ENCODE measurements at regions not wholly inside any gene's neighbourhood (a gene's known extent, or its start where the extent isn't known, plus 50 kb on each side); places are given as distances from the start of the nearest gene placed in this dataset.
"Not testable (repeated sequence)": the region's sequence is repeated elsewhere in the genome, so short reads cannot be mapped to it uniquely, and the experiment has no call there.

DNA sequence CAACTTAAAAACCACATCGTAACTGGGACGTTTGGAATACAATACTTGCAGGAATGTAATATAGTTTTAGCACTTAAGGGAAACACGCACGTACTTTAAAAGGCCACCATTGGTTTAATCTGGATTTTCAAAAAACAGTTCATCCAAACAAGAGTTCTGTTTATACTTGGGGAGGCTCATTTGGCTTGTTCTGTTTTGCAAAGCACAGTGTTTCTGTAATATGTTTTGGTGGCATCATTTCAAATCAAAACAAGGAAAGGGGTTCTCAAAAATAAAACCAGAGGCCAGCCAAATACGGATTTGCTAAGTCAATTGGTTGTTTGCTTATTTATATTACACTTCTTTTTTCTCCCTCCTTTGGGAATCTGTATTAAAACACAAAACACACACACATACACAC is 656.1 kb upstream of the SOX9 start:
- no peak for DNase-seq

DNA sequence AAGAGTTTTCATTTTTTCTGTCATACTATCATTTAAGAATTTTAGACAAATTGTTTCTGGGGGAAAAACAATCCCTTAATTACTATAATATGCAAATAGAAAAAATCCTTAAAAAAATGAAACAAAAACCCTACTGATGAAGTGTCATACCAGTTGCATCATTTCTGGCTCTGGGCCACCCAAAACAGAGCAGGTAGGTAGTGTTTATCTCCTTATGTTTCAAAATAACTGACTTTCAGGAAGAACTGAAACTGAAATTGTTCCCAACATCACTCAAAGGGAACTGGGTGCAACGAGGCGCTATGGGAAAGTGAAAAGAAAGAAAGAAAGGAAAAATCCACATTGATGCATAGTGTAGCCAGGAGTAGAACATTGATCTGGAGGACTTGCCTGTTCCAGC is 653.1 kb upstream of the SOX9 start:
- no peak for DNase-seq

DNA sequence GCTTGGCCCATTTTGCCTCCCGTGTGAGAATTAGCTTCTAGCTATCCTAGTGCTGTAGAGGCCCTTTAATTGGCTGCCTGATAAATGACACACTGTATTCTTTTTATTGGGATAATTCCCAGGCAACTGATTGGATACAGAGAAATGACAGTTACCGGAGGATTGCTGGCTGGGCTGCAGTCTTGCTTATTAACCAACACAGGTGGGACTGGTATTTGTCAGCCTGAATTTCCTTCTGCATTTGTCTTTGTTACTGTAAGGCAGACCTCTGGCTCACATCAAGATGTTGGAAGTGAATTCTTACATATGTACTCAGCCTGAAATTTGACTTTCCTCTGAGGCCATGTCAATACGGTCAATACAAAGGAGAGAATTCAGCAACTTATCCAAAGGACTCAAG is 650.8 kb upstream of the SOX9 start:
- DNase-seq = no peak

- peak in 1 of 5 experiments; percentile 18 for DNase-seq
Observed at GRCh38 chr17:71472809-71473789, 647.7 kb upstream of the SOX9 start.

- DNase-seq = no peak
Observed at GRCh38 chr17:71477356-71477755, 643.5 kb upstream of the SOX9 start.

GRCh38 chr17:71480099-71480498 is 640.7 kb upstream of the SOX9 start:
- no peak for DNase-seq

- no peak for DNase-seq
Observed at GRCh38 chr17:71482625-71483024, 638.2 kb upstream of the SOX9 start.

GRCh38 chr17:71484546-71484945 is 636.3 kb upstream of the SOX9 start:
- DNase-seq = no peak

DNA sequence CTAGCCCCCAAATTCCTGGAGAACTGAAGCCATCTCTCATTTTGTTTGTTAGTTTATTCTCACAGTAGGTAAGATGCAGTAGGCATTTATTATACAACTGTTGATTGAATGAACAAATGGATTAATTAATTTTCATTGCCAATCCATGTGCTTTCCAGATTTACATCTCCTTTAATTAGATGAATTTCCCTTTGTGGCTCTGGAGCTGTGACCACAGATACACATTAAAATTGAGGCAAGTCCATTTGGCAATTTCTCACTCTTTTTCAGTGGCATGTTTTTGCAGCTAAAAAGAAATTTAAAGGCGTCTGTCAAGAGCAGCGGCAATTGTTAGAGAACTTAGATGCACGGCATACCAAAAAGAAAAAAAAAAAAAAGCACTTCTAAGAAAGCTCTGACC is 635.4 kb upstream of the SOX9 start:
- no peak for DNase-seq

DNA sequence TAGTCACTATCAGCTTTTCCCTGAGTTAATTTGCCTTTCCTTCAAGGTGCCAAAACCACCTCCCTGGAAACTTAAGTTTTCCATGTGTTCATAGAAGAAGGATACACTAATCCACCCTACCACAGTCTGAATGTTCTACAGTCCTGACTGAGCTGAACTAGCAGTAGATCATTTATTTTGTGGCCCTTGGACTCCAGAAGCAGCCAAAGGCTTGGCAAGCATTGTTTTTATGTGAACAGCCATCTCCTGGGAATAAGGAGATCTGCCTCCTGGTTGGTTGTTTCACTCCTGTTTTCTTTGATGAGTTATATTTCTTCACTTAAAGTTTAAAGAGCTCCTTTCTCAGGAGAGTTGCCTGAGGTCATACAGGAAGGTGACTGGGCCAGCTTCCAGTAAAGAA is 634.6 kb upstream of the SOX9 start:
- DNase-seq = no peak

DNA sequence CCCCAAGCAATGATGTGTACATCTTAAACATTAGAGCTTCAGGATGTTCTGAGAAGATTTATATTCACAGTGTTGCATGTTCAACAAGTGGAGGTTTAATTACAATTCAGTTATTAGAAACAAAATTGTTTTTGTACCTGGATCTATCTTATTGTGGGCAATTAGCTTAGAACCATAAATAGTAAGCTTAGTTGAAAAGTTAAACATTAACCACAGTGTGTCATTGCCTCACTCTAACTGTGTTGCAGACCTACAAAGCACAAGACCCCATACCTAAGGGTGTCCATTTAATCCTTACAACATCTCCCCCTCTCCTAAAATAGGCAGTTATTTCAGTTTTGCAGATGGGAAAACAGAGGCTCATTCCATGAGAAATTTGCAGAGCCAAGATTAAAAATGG is 632.0 kb upstream of the SOX9 start:
- no peak for DNase-seq

GRCh38 chr17:71494062-71494855 is 626.6 kb upstream of the SOX9 start:
- no peak for DNase-seq

DNA sequence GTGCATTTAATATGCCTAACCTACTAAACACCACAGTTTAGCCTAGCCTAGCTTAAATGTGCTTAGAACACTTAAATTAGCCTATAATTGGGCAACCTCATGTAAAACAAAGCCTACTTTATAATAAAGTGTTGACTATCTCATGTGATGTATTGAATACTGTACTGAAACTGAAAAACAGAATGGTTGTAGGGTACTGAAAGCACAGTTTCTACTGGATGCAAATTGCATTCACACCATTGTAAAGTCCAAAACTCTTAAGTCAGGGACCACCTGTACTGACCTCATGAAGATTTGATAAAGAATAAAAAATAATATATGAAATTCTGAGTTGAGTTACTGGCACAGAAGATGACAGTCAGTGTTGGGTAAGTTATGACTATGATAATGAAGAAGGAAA is 625.4 kb upstream of the SOX9 start:
- DNase-seq = no peak

GRCh38 chr17:71496552-71496951 is 624.3 kb upstream of the SOX9 start:
- no peak for DNase-seq

DNA sequence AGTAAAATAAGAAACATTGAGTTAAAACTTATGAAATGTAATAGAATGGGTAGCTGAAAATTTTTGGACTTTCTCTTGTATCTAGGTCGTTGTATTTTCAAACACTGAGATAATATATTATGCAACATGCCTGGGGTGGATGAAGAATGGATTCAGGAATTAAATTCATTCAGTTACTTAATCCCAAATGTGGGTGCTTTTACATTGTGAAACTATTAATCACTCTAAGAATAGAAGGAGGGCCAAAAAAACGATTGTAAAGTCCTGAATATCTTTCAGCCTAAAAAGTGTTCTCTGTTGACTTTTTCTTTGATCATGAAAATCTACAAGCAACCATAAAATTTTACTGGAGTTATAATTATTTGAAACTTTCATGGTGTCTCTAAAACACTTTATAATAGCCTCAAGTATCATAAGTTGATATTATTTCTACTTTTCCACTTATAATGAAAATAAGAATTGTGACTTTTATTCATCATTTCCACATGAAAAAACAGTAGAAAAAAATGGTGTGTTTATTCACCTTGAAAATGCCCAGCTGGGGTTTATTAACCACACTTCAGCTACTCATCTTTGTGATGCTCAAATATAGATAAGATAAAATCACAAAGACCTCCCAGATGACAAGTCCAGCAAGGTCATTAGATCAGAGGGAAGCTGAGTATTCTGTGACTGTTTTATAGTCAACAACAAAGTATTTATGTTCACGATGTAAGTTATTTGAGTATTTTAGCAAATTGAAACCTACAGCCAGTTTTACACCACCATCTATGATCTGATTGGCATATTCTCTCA is 619.9 kb upstream of the SOX9 start:
- no peak for DNase-seq

GRCh38 chr17:71501711-71502110 is 619.1 kb upstream of the SOX9 start:
- DNase-seq = no peak

DNA sequence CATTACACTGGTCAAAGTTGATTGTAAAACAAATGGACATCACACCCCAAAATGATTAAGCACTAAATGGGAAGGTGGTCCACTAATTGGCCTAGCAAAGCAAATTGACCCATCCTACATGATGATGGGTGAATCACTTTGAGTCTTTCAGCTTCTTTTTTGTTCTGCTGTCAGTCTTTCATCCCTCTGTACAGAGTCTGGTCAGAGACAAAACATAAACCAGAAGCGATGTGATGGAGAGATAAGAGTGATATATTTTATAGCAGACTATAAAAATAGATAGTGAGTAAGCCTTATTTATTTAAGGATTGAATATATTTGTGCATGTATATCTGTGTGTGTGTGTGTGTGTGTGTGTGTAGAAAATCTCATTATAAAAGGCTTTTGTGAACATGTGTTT is 618.4 kb upstream of the SOX9 start:
- no peak for DNase-seq

- no peak for DNase-seq
Observed at GRCh38 chr17:71503710-71504465, 616.9 kb upstream of the SOX9 start.

DNA sequence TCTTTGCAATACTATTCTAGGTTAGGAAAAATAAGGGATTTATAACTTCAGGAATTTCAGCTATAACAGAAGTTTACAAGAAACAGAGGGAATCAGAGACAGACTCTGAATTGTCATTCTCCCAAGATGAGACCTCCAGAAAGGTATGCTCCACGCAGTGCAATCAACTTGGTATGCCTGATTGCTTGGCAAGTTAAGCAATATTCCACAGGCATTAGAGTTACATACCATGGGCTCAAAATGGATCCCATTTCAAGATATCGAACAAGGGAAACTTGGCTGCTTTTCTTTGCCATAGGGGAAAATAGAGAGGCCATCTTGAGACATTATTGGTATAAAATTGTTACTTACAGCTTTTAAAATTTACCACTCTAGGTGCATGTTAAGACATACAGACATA is 615.6 kb upstream of the SOX9 start:
- no peak for DNase-seq

- DNase-seq = no peak
Observed at GRCh38 chr17:71505981-71506380, 614.8 kb upstream of the SOX9 start.

- no peak for DNase-seq
Observed at GRCh38 chr17:71511266-71511995, 609.4 kb upstream of the SOX9 start.

GRCh38 chr17:71513725-71514124 is 607.1 kb upstream of the SOX9 start:
- DNase-seq = not testable (repeated sequence)
